ENCODE measurements at regions not wholly inside any gene's neighbourhood (a gene's known extent, or its start where the extent isn't known, plus 50 kb on each side); places are given as distances from the start of the nearest gene placed in this dataset.

GRCh38 chr5:120016717-120017382, 387.5 kb downstream of the FAM170A start:
- intact Hi-C loops (cut with DNase I; ENCODE audit: low total_unique reads) = no loop called here
- Histone ChIP-seq H3K36me3 (no peaks in the 10 kb centered on the region), H3K27me3 (no peaks in the 10 kb centered on the region), H3K9me3 (no peaks in the 10 kb centered on the region), H3K4me3 (no peak overlapping the region), H3K4me1 (no peaks in the 10 kb centered on the region), H3K27ac (no peak overlapping the region)
- no peak for DNase-seq
- TF ChIP-seq POLR2A (IDR thresholded peaks at IDR 0.05) = no peak
- TF ChIP-seq, protein P1, sequence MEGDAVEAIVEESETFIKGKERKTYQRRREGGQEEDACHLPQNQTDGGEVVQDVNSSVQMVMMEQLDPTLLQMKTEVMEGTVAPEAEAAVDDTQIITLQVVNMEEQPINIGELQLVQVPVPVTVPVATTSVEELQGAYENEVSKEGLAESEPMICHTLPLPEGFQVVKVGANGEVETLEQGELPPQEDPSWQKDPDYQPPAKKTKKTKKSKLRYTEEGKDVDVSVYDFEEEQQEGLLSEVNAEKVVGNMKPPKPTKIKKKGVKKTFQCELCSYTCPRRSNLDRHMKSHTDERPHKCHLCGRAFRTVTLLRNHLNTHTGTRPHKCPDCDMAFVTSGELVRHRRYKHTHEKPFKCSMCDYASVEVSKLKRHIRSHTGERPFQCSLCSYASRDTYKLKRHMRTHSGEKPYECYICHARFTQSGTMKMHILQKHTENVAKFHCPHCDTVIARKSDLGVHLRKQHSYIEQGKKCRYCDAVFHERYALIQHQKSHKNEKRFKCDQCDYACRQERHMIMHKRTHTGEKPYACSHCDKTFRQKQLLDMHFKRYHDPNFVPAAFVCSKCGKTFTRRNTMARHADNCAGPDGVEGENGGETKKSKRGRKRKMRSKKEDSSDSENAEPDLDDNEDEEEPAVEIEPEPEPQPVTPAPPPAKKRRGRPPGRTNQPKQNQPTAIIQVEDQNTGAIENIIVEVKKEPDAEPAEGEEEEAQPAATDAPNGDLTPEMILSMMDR (IDR thresholded peaks at IDR 0.05) = no peak

GRCh38 chr5:120017513-120017912, 388.2 kb downstream of the FAM170A start:
- no peak for DNase-seq
- H3K9me3 ChIP-seq = no peaks in the 10 kb centered on the region
- TF ChIP-seq POLR2A (IDR thresholded peaks at IDR 0.05) = no peak
- TF ChIP-seq, protein P1 (IDR thresholded peaks at IDR 0.05) = no peak
- no peaks in the 10 kb centered on the region for H3K36me3 ChIP-seq
- H3K27me3 ChIP-seq = no peaks in the 10 kb centered on the region
- H3K4me1 ChIP-seq = no peaks in the 10 kb centered on the region
- no peak overlapping the region for H3K4me3 ChIP-seq
- intact Hi-C loops (cut with DNase I; ENCODE audit: low total_unique reads) = no loop called here
- no peak overlapping the region for H3K27ac ChIP-seq

DNA sequence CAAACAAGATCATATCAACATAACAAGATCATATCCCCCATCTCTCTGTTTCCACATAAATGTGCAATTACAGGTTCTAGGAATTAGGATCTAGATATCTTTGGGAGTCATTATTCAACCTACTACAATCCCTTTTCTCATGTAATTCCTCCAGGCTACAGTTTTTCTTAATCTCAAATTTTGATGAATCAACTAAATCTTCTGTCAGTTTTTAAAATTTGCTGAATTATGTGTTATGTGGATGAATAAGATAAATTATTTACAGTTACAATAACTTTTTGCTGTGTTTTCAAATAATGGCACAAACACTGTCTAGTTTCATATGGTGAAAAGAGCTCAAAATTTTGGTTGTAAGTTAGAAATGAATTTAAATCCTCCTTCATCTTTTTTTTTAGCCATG, 405.8 kb downstream of the FAM170A start:
- Histone ChIP-seq H3K9me3 (no peaks in the 10 kb centered on the region), H3K4me1 (no peaks in the 10 kb centered on the region), H3K4me3 (no peak overlapping the region), H3K36me3 (no peaks in the 10 kb centered on the region), H3K27ac (no peak overlapping the region), H3K27me3 (no peaks in the 10 kb centered on the region)
- no peak for DNase-seq
- no peak for TF ChIP-seq POLR2A (IDR thresholded peaks at IDR 0.05)
- TF ChIP-seq, protein P1 (IDR thresholded peaks at IDR 0.05) = no peak
- intact Hi-C loops (cut with DNase I; ENCODE audit: low total_unique reads) = no loop called here

GRCh38 chr5:120035815-120036577, 406.6 kb downstream of the FAM170A start:
- Histone ChIP-seq H3K36me3 (no peaks in the 10 kb centered on the region), H3K4me3 (no peak overlapping the region), H3K27ac (no peak overlapping the region), H3K4me1 (no peaks in the 10 kb centered on the region), H3K27me3 (no peaks in the 10 kb centered on the region), H3K9me3 (no peaks in the 10 kb centered on the region)
- intact Hi-C loops (cut with DNase I; ENCODE audit: low total_unique reads) = no loop called here
- no peak for DNase-seq
- no peak for TF ChIP-seq POLR2A (IDR thresholded peaks at IDR 0.05)
- TF ChIP-seq, protein P1 (IDR thresholded peaks at IDR 0.05) = no peak

DNA sequence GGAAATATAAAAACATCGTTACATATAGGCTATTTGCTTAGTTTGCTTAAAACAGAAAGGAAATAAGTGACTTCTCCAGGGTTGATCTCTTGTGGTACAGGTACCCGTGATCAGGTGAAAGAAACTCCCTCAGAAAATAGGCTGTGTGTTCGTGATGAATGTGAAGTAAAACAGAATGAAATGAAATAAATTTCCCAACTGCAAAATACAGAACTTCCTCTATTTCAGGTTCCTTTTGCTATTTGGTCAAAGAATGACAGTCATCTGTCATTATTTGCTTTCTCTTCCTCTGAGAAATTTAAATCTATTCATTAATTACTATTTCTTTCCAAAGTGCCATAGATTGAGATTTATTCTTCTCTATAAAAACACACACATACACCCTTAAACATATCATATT, 408.1 kb downstream of the FAM170A start:
- TF ChIP-seq, protein P1 (IDR thresholded peaks at IDR 0.05) = no peak
- no peak for TF ChIP-seq POLR2A (IDR thresholded peaks at IDR 0.05)
- no peak for DNase-seq
- Histone ChIP-seq H3K4me3 (no peak overlapping the region), H3K4me1 (no peaks in the 10 kb centered on the region), H3K9me3 (no peaks in the 10 kb centered on the region), H3K27me3 (no peaks in the 10 kb centered on the region), H3K27ac (no peak overlapping the region), H3K36me3 (no peaks in the 10 kb centered on the region)
- intact Hi-C loops (cut with DNase I; ENCODE audit: low total_unique reads) = no loop called here

Measured in uterus (tissue), 3 donors.